ENCODE measurements at regions not wholly inside any gene's neighbourhood (a gene's known extent, or its start where the extent isn't known, plus 50 kb on each side); places are given as distances from the start of the nearest gene placed in this dataset.

DNA sequence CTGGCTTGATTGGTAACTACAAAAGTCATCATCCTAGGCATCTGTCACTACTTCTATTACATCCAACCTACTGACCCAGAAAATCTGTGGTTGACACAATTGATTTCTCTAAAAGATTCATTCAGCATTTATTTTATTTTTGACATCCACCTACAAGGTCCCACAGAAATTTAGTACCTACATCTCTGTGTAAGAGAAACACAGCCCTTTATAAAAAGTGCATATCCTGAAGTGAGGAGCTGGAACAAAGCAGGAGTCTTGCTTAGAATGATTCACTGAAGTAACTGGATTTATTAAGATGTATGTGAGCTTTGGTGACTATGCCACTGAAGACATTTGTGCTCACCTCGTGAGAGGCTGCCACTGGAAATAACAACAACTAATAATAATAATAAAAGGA is 391.0 kb downstream of the GPAT3 start:
- TF ChIP-seq, protein P1, sequence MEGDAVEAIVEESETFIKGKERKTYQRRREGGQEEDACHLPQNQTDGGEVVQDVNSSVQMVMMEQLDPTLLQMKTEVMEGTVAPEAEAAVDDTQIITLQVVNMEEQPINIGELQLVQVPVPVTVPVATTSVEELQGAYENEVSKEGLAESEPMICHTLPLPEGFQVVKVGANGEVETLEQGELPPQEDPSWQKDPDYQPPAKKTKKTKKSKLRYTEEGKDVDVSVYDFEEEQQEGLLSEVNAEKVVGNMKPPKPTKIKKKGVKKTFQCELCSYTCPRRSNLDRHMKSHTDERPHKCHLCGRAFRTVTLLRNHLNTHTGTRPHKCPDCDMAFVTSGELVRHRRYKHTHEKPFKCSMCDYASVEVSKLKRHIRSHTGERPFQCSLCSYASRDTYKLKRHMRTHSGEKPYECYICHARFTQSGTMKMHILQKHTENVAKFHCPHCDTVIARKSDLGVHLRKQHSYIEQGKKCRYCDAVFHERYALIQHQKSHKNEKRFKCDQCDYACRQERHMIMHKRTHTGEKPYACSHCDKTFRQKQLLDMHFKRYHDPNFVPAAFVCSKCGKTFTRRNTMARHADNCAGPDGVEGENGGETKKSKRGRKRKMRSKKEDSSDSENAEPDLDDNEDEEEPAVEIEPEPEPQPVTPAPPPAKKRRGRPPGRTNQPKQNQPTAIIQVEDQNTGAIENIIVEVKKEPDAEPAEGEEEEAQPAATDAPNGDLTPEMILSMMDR (IDR thresholded peaks at IDR 0.05) = no peak
- TF ChIP-seq POLR2A (IDR thresholded peaks at IDR 0.05) = no peak
